GM21390 (cell line): ENCODE measurements at regions not wholly inside any gene's neighbourhood (a gene's known extent, or its start where the extent isn't known, plus 50 kb on each side); places are given as distances from the start of the nearest gene placed in this dataset.
"Not testable (repeated sequence)": the region's sequence is repeated elsewhere in the genome, so short reads cannot be mapped to it uniquely, and the experiment has no call there.

Experiments used
- ATAC-seq: cut with Tn5 transposase; IDR thresholded peaks from one replicate; pipeline ENCODE4 v1.9.1; 2021; ENCODE audit not compliant: unreplicated experiment

- ATAC-seq: no peak
These were observed 469.8 kb downstream of the ZPLD1 start for GRCh38 chr3:102904629-102905028.

GRCh38 chr3:102905811-102906210 lies 471.0 kb downstream of the ZPLD1 start:
- no peak for ATAC-seq

- no peak for ATAC-seq
These were observed 472.0 kb downstream of the ZPLD1 start for GRCh38 chr3:102906818-102907217.

- ATAC-seq: no peak
These were observed 475.1 kb downstream of the ZPLD1 start for GRCh38 chr3:102909904-102910303.

- ATAC-seq: no peak
These were observed 481.7 kb downstream of the ZPLD1 start for GRCh38 chr3:102916532-102916931.

- ATAC-seq: no peak
These were observed 491.8 kb downstream of the ZPLD1 start for GRCh38 chr3:102926618-102927017.

- ATAC-seq: no peak
These were observed 498.6 kb downstream of the ZPLD1 start for GRCh38 chr3:102933377-102933776.

GRCh38 chr3:102936511-102937045 lies 501.8 kb downstream of the ZPLD1 start:
- no peak for ATAC-seq

- no peak for ATAC-seq
These were observed 507.0 kb downstream of the ZPLD1 start for GRCh38 chr3:102941786-102942185.

- ATAC-seq: not testable (repeated sequence)
These were observed 511.6 kb downstream of the ZPLD1 start for GRCh38 chr3:102946445-102946844.

GRCh38 chr3:102972350-102972749 lies 537.5 kb downstream of the ZPLD1 start:
- ATAC-seq: no peak

GRCh38 chr3:102974333-102974732 lies 539.5 kb downstream of the ZPLD1 start:
- no peak for ATAC-seq

GRCh38 chr3:102979191-102979590 lies 544.4 kb downstream of the ZPLD1 start:
- no peak for ATAC-seq

GRCh38 chr3:102979682-102980354 lies 545.0 kb downstream of the ZPLD1 start:
- ATAC-seq: no peak

- no peak for ATAC-seq
These were observed 545.5 kb downstream of the ZPLD1 start for GRCh38 chr3:102980355-102980696.

- no peak for ATAC-seq
These were observed 567.8 kb downstream of the ZPLD1 start for GRCh38 chr3:103002425-103003176.

- no peak for ATAC-seq
These were observed 571.8 kb downstream of the ZPLD1 start for GRCh38 chr3:103006526-103007183.

- ATAC-seq: no peak
These were observed 574.8 kb downstream of the ZPLD1 start for GRCh38 chr3:103009609-103010008.

GRCh38 chr3:103025880-103026279 lies 591.1 kb downstream of the ZPLD1 start:
- ATAC-seq: no peak

- no peak for ATAC-seq
These were observed 599.0 kb downstream of the ZPLD1 start for GRCh38 chr3:103033841-103034240.

- no peak for ATAC-seq
These were observed 612.8 kb downstream of the ZPLD1 start for GRCh38 chr3:103047640-103048039.
